Left lung (tissue), 4 donors: ENCODE measurements at regions not wholly inside any gene's neighbourhood (a gene's known extent, or its start where the extent isn't known, plus 50 kb on each side); places are given as distances from the start of the nearest gene placed in this dataset.

Experiments
- ATAC-seq: fragments of 200-7000 bp; cut with Tn5 transposase; one replicate; pipeline ENCODE4 v1.9.1; 2020; ENCODE audit warnings: moderate library complexity
- DNase-seq, 4 donors: peaks; one replicate each; pipeline ENCODE4 v3.0.0-alpha.2; 2013 to 2020
- H3K27ac ChIP-seq, 2 donors: fragments of 200-600 bp; sonication (generic) in 1 of 2; one replicate each; pipeline versions ENCODE4 v1.5.0 to v1.8.0; 2020 to 2021
- H3K27me3 ChIP-seq, 2 donors: fragments of 200-600 bp; sonication (generic) in 1 of 2; one replicate each; pipeline versions ENCODE4 v1.5.0 to v1.8.0; 2020 to 2021
- H3K36me3 ChIP-seq, 2 donors: fragments of 200-600 bp; sonication (generic) in 1 of 2; one replicate each; pipeline versions ENCODE4 v1.5.0 to v1.8.0; 2020 to 2021
- H3K4me1 ChIP-seq, 2 donors: fragments of 200-600 bp; one replicate each; pipeline ENCODE4 v1.8.0; 2021
- H3K4me3 ChIP-seq, 2 donors: fragments of 200-600 bp; sonication (generic) in 1 of 2; one replicate each; pipeline versions ENCODE4 v1.5.0 to v1.8.0; 2020 to 2021; ENCODE audit warnings: mild to moderate bottlenecking in 1 of 2
- H3K9me3 ChIP-seq, 2 donors: fragments of 200-600 bp; sonication (generic) in 1 of 2; one replicate each; pipeline versions ENCODE4 v1.5.0 to v1.8.0; 2020 to 2021
- CTCF ChIP-seq, 2 donors: fragments of 200-600 bp; sonication (generic) in 1 of 2; IDR thresholded peaks; one replicate each; pipeline versions ENCODE4 v1.5.0 to v1.8.0; 2021; ENCODE audit warnings: antibody characterized with exemption in 2 of 2
- intact Hi-C, 2 donors: fragments of 100-400 bp; cut with DNase I; formaldehyde crosslinking; loops; one replicate each; pipeline versions ENCODE4 v1.11.2 to v1.14.2; 2022
- donor health status: DM: no; HTN: yes; CAD: no.
- donor health status: DM: no; HTN: no; CAD: no.

DNA sequence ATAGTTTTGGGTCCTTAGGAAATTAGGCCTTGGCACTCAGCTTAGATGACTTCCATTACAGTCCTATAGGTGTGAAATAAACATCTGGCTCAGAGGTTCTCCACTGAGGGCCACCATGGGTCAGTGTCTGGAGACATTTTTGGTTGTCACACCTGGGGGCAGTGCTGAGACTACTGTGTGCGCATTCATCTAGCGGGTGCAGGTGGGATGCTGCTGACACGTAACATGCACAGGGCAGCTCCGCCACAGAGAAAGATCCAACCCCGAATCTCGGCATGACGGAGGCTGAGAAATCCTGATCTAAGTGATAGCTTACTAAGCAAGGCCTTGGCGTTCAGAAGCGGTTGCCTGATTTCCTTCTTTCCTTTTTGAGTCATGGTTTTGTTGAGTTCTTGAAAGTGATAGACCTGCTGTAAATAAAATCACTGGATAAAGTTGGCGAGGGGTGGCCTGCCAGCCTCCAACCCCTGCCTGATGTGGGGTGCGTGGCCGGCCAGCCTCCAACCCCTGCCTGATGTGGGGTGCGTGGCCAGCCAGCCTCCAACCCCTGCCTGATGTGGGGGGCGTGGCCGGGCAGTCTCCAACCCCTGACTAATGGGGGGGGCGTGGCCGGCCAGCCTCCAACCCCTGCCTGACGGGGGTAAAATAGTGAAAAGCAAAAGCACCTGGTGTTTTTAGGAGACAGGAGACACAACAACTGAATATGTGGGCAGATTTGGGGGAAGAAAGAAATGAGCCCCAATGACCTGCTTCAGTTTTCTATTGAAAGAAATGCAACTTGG, 158.1 kb downstream of the CDH26 start:
- intact Hi-C loops: no loop called here
- H3K27me3 ChIP-seq: peaks cover 0 to 10% of the 10 kb centered on the region in 2 donors
- no peak for TF ChIP-seq CTCF (IDR thresholded peaks at IDR 0.05)
- DNase-seq: no peak
- H3K27ac ChIP-seq: peak overlapping the region in 1 of 2 donors; percentile 28
- H3K4me1 ChIP-seq: peaks cover 0 to 47% of the 10 kb centered on the region in 2 donors
- no peak overlapping the region for H3K4me3 ChIP-seq
- no peaks in the 10 kb centered on the region for H3K9me3 ChIP-seq
- ATAC-seq: no peak
- no peaks in the 10 kb centered on the region for H3K36me3 ChIP-seq

DNA sequence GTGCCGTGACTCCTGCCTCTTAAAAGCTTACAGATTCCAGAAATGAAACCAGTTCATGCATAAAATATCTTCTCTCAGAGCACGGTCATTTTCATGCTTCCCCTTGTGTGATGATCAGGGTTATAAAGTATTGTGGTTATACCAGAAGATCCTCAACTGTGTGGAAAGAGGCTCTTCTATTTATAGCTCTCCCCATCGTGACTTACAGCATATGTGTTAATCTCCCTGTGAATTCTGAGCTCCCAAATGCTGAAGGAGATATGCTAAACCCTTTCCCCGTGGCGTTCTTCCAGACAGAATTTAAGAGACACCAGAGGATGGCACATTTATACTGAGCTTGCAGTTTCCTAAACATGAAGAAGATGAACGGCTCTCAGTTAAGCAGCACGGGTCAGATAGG, 158.8 kb downstream of the CDH26 start:
- TF ChIP-seq CTCF (IDR thresholded peaks at IDR 0.05): no peak
- ATAC-seq (peak; percentile 50), DNase-seq (no peak)

GRCh38 chr20:60121903-60122302, 163.7 kb downstream of the CDH26 start:
- Histone ChIP-seq H3K9me3 (no peaks in the 10 kb centered on the region), H3K4me3 (no peak overlapping the region), H3K4me1 (peaks cover 0 to 6% of the 10 kb centered on the region in 2 donors), H3K36me3 (no peaks in the 10 kb centered on the region), H3K27ac (no peak overlapping the region), H3K27me3 (peaks cover 0 to 24% of the 10 kb centered on the region in 2 donors)
- intact Hi-C loops: no loop called here
- ATAC-seq: no peak
- TF ChIP-seq CTCF (IDR thresholded peaks at IDR 0.05): no peak
- DNase-seq: no peak

More for the DNA sequence above, 158.8 kb downstream of the CDH26 start:
- H3K9me3 ChIP-seq: no peaks in the 10 kb centered on the region
- peaks cover 0 to 47% of the 10 kb centered on the region in 2 donors for H3K4me1 ChIP-seq
- H3K36me3 ChIP-seq: no peaks in the 10 kb centered on the region
- H3K27ac ChIP-seq: peak overlapping the region in 1 of 2 donors; percentile 28
- H3K27me3 ChIP-seq: peaks cover 0 to 16% of the 10 kb centered on the region in 2 donors
- no peak overlapping the region for H3K4me3 ChIP-seq
- intact Hi-C loops: no loop called here

- H3K27me3 ChIP-seq: peaks cover 0 to 24% of the 10 kb centered on the region in 2 donors
Observed at GRCh38 chr20:60122671-60123070, 164.4 kb downstream of the CDH26 start.

More at GRCh38 chr20:60122671-60123070, 164.4 kb downstream of the CDH26 start:
- H3K4me3 ChIP-seq: no peak overlapping the region
- intact Hi-C loops: no loop called here
- no peak for ATAC-seq
- no peak for TF ChIP-seq CTCF (IDR thresholded peaks at IDR 0.05)
- no peaks in the 10 kb centered on the region for H3K9me3 ChIP-seq
- H3K36me3 ChIP-seq: no peaks in the 10 kb centered on the region
- no peak overlapping the region for H3K27ac ChIP-seq
- H3K4me1 ChIP-seq: no peaks in the 10 kb centered on the region
- no peak for DNase-seq
